ENCODE measurements at regions not wholly inside any gene's neighbourhood (a gene's known extent, or its start where the extent isn't known, plus 50 kb on each side); places are given as distances from the start of the nearest gene placed in this dataset.

GRCh38 chr6:54722328-54722727, 124.2 kb upstream of the FAM83B start:
- no peak for TF ChIP-seq CTCF (IDR thresholded peaks at IDR 0.05)
- TF ChIP-seq POLR2A (IDR thresholded peaks at IDR 0.05) = no peak
- Histone ChIP-seq H3K4me1 (peaks cover 17% of the 10 kb centered on the region), H3K36me3 (replicated peaks in 1 of 2; ENCODE audit: insufficient read depth in 1 of 2, low read depth in 2 of 2) (no peaks in the 10 kb centered on the region), H3K9me3 (no peaks in the 10 kb centered on the region), H3K4me3 (no peak overlapping the region), H3K27me3 (no peaks in the 10 kb centered on the region), H3K27ac (no peak overlapping the region)
- no peak for DNase-seq
- 42% methylated on average over 3 of the region's 3 CpGs for WGBS, 2 donors
- intact Hi-C loops (cut with DNase I) = no loop called here
- ATAC-seq = no peak

GRCh38 chr6:54729716-54730115, 116.9 kb upstream of the FAM83B start:
- no peak for TF ChIP-seq CTCF (IDR thresholded peaks at IDR 0.05)
- ATAC-seq (no peak), DNase-seq (no peak)
- Histone ChIP-seq H3K4me1 (no peaks in the 10 kb centered on the region), H3K36me3 (replicated peaks in 1 of 2; ENCODE audit: insufficient read depth in 1 of 2, low read depth in 2 of 2) (no peaks in the 10 kb centered on the region), H3K27me3 (no peaks in the 10 kb centered on the region), H3K9me3 (no peaks in the 10 kb centered on the region), H3K4me3 (no peak overlapping the region), H3K27ac (no peak overlapping the region)
- 77 to 80% methylated on average over 3 of the region's 3 CpGs for WGBS, 2 donors
- intact Hi-C loops (cut with DNase I) = no loop called here

- intact Hi-C loops (cut with DNase I) = no loop called here
- TF ChIP-seq POLR2A (IDR thresholded peaks at IDR 0.05) (no peak), CTCF (IDR thresholded peaks at IDR 0.05) (no peak)
- Histone ChIP-seq H3K4me1 (no peaks in the 10 kb centered on the region), H3K9me3 (no peaks in the 10 kb centered on the region), H3K27ac (no peak overlapping the region), H3K27me3 (no peaks in the 10 kb centered on the region), H3K36me3 (replicated peaks in 1 of 2; ENCODE audit: insufficient read depth in 1 of 2, low read depth in 2 of 2) (no peaks in the 10 kb centered on the region), H3K4me3 (no peak overlapping the region)
- 53 to 64% methylated on average over 9 of the region's 9 CpGs for WGBS, 2 donors
- DNase-seq (no peak), ATAC-seq (no peak)
These were observed 115.6 kb upstream of the FAM83B start for GRCh38 chr6:54730767-54731630.

DNA sequence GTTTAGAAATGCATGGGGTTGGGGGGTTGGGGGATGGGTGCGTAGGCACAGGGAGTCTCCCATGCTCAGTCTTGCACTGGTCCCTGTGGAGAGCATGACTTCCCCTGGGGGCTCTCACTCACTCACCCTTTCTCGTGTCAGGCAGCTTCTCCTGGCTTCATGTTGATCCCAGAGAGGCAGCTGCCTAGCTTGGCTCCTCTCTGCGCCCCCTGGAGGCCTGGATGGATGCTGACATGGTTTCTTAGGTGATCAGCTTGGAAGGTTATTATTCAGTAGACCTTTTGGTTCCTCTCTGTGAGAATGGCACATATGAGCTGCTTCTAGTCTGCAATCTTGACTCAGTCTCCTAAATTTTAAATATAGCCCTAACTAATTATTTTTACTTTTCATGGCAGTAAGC, 109.3 kb upstream of the FAM83B start:
- WGBS, 2 donors = 76 to 79% methylated on average over 3 of the region's 3 CpGs
- H3K36me3 ChIP-seq (replicated peaks in 1 of 2; ENCODE audit: insufficient read depth in 1 of 2, low read depth in 2 of 2) = no peaks in the 10 kb centered on the region
- no peaks in the 10 kb centered on the region for H3K27me3 ChIP-seq
- no peak for ATAC-seq
- peak in 1 of 4 donors; percentile 23 for DNase-seq
- TF ChIP-seq CTCF (IDR thresholded peaks at IDR 0.05) (no peak), POLR2A (IDR thresholded peaks at IDR 0.05) (no peak)
- intact Hi-C loops (cut with DNase I) = no loop called here
- no peak overlapping the region for H3K4me3 ChIP-seq
- no peaks in the 10 kb centered on the region for H3K9me3 ChIP-seq
- no peak overlapping the region for H3K27ac ChIP-seq
- no peaks in the 10 kb centered on the region for H3K4me1 ChIP-seq

- Histone ChIP-seq H3K27me3 (no peaks in the 10 kb centered on the region), H3K9me3 (no peaks in the 10 kb centered on the region), H3K27ac (no peak overlapping the region), H3K36me3 (replicated peaks in 1 of 2; ENCODE audit: insufficient read depth in 1 of 2, low read depth in 2 of 2) (no peaks in the 10 kb centered on the region), H3K4me1 (no peaks in the 10 kb centered on the region), H3K4me3 (no peak overlapping the region)
- ATAC-seq = no peak
- intact Hi-C loops (cut with DNase I) = no loop called here
- no peak for DNase-seq
- TF ChIP-seq POLR2A (IDR thresholded peaks at IDR 0.05) (no peak), CTCF (IDR thresholded peaks at IDR 0.05) (no peak)
- 70 to 79% methylated on average over 1 of the region's 1 CpG for WGBS, 2 donors
These were observed 98.6 kb upstream of the FAM83B start for GRCh38 chr6:54747955-54748354.

Data from body of pancreas (tissue), 4 donors.